Trophoblast cell (in vitro differentiated cells and primary cell): ENCODE measurements at regions not wholly inside any gene's neighbourhood (a gene's known extent, or its start where the extent isn't known, plus 50 kb on each side); places are given as distances from the start of the nearest gene placed in this dataset.

ENCODE experiments used
- DNase-seq, 2 donors: peaks; one replicate each; pipeline ENCODE4 v3.0.0-alpha.2; 2016
- H2AFZ ChIP-seq: 2 replicates; pipeline ENCODE4 v1.6.1; 2013; ENCODE audit warnings: low read length, moderate library complexity, mild to moderate bottlenecking; ENCODE audit not compliant: insufficient read depth, poor library complexity
- H2AK5ac ChIP-seq: 2 replicates; pipeline ENCODE4 v1.6.1; 2013; ENCODE audit warnings: mild to moderate bottlenecking, low read length
- H2BK120ac ChIP-seq: 2 replicates; pipeline ENCODE4 v1.6.1; 2013; ENCODE audit warnings: low read length, mild to moderate bottlenecking, moderate library complexity; ENCODE audit not compliant: insufficient read depth, poor library complexity
- H2BK12ac ChIP-seq: 2 replicates; pipeline ENCODE4 v1.6.1; 2013; ENCODE audit warnings: mild to moderate bottlenecking, low read length, moderate library complexity
- H2BK5ac ChIP-seq: 2 replicates; pipeline ENCODE4 v1.6.1; 2013; ENCODE audit warnings: low read length, low read depth, moderate library complexity, mild to moderate bottlenecking; ENCODE audit not compliant: poor library complexity
- H3K14ac ChIP-seq: 2 replicates; pipeline ENCODE4 v1.6.1; 2013; ENCODE audit warnings: mild to moderate bottlenecking, low read length
- H3K18ac ChIP-seq: 2 replicates; pipeline ENCODE4 v1.6.1; 2013; ENCODE audit warnings: mild to moderate bottlenecking, low read length
- H3K23ac ChIP-seq: 2 replicates; pipeline ENCODE4 v1.6.1; 2013; ENCODE audit warnings: low read length
- H3K27ac ChIP-seq: 2 replicates; pipeline ENCODE4 v1.5.1; 2013; ENCODE audit warnings: low read depth, mild to moderate bottlenecking, inconsistent platforms, low read length, moderate library complexity
- H3K27me3 ChIP-seq: 2 replicates; pipeline ENCODE4 v1.6.1; 2013; ENCODE audit warnings: inconsistent platforms, mild to moderate bottlenecking, low read length, moderate library complexity; ENCODE audit not compliant: insufficient read depth
- H3K36me3 ChIP-seq, 2 experiments: 1 replicate in 1 of 2; 2 replicates in 1 of 2; pipeline ENCODE4 v1.6.1; 2013; ENCODE audit warnings: low read length in 2 of 2, mild to moderate bottlenecking in 2 of 2, moderate library complexity in 1 of 2; ENCODE audit not compliant: insufficient read depth in 2 of 2, control insufficient read depth in 1 of 2
- H3K4ac ChIP-seq: 2 replicates; pipeline ENCODE4 v1.6.1; 2013; ENCODE audit warnings: low read depth, mild to moderate bottlenecking, low read length, moderate library complexity
- H3K4me1 ChIP-seq, 2 experiments: 1 replicate in 1 of 2; 2 replicates in 1 of 2; pipeline ENCODE4 v1.6.1; 2013; ENCODE audit warnings: low read length in 2 of 2, mild to moderate bottlenecking in 2 of 2, moderate library complexity in 1 of 2; ENCODE audit not compliant: insufficient read depth in 2 of 2, control insufficient read depth in 1 of 2
- H3K4me2 ChIP-seq: 2 replicates; pipeline ENCODE4 v1.6.1; 2013; ENCODE audit warnings: inconsistent platforms, mild to moderate bottlenecking, low read length, moderate library complexity
- H3K4me3 ChIP-seq: 2 replicates; pipeline ENCODE4 v1.5.1; 2013; ENCODE audit warnings: mild to moderate bottlenecking, low read depth, low read length, inconsistent platforms
- H3K79me1 ChIP-seq: one replicate; pipeline ENCODE4 v1.6.1; 2013; ENCODE audit warnings: low read length
- H3K79me2 ChIP-seq: 2 replicates; pipeline ENCODE4 v1.6.1; 2013; ENCODE audit warnings: low read length, mild to moderate bottlenecking; ENCODE audit not compliant: control insufficient read depth, insufficient read depth, poor library complexity
- H3K9ac ChIP-seq: 2 replicates; pipeline ENCODE4 v1.6.1; 2013; ENCODE audit warnings: mild to moderate bottlenecking, low read length
- H3K9me3 ChIP-seq: 2 replicates; pipeline ENCODE4 v1.6.1; 2013; ENCODE audit warnings: low read depth, mild to moderate bottlenecking, control low read depth, inconsistent platforms, low read length; ENCODE audit not compliant: insufficient read depth
- H4K12ac ChIP-seq: 2 replicates; pipeline ENCODE4 v1.6.1; 2013; ENCODE audit warnings: low read depth, mild to moderate bottlenecking, low read length, moderate library complexity
- H4K8ac ChIP-seq: 2 replicates; pipeline ENCODE4 v1.6.1; 2013; ENCODE audit warnings: low read depth, mild to moderate bottlenecking, low read length, moderate library complexity
- H4K91ac ChIP-seq: one replicate; pipeline ENCODE4 v1.6.1; 2013; ENCODE audit warnings: low read depth, mild to moderate bottlenecking, low read length, moderate library complexity
- WGBS: extraction: QIAGEN DNeasy Blood & Tissue Kit; methylation state at CpG from one replicate; pipeline ENCODE4 v1.1.7; 2013; ENCODE audit warnings: missing lambda C conversion rate; ENCODE audit not compliant: insufficient read length, insufficient coverage; ENCODE audit errors: extremely low coverage; 5-methylcytosine and 5-hydroxymethylcytosine counted together

DNA sequence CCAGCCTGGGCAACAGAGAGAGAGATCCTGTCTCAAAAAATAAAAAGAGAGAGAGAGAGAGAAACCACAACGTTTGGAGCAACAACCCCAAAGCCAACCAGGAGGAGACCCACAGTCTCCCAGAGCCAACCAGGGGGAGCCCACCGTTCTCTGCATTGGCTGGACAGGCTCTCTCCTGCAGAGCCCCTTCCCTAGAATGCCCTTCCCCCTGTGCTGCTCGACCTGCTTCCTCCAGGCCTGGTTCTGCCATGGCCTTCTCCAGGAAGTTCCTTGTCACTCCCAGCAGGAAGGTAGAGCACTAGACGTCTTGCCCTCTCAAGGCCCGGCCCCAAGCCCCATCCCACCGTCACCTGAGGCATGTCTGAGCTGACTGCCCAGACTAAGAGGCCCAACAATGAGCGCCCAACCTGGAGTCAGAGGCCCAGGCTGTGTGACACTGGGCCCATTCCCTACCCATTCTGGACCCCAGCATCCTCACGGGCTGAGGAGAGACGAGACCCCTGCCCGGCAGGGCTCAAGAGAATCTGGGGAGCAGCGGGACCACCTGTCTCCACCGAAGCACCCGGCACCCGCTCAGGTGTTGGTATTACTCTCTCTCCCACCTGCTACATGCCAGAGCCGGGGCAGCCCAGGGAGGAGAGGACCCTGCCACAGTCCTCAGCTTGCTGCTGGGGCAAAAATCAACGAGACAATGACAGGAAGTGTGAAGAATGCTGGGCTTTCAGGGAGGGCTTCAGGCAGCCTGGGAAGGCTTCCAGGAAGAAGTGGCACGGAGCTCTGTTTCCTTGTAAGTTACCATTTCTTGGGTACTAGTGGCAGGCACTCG lies 61.2 kb downstream of the DIO3 start:
- no peak overlapping the region for H3K4ac ChIP-seq
- H3K4me3 ChIP-seq: no peak overlapping the region
- H3K14ac ChIP-seq: no peak overlapping the region
- no peaks in the 10 kb centered on the region for H3K36me3 ChIP-seq
- no peak overlapping the region for H3K4me2 ChIP-seq
- peaks cover 2% of the 10 kb centered on the region for H3K9me3 ChIP-seq
- H3K27me3 ChIP-seq: no peaks in the 10 kb centered on the region
- H4K91ac ChIP-seq: no peak overlapping the region
- H2BK5ac ChIP-seq: no peak overlapping the region
- H2AK5ac ChIP-seq: peak overlapping the region; percentile 7
- no peak overlapping the region for H4K8ac ChIP-seq
- H2BK12ac ChIP-seq: no peak overlapping the region
- H4K12ac ChIP-seq: no peak overlapping the region
- no peak overlapping the region for H3K9ac ChIP-seq
- DNase-seq: no peak
- H3K4me1 ChIP-seq: peaks cover 17 to 19% of the 10 kb centered on the region in 2 experiments
- no CpG with 5 or more reads among the region's 18 CpGs for WGBS
- peaks cover 7% of the 10 kb centered on the region for H3K79me1 ChIP-seq
- H3K18ac ChIP-seq: no peak overlapping the region
- H3K79me2 ChIP-seq: peaks cover 2% of the 10 kb centered on the region
- H3K27ac ChIP-seq: no peak overlapping the region
- H3K23ac ChIP-seq: no peak overlapping the region
- H2AFZ ChIP-seq: no peak overlapping the region
- no peak overlapping the region for H2BK120ac ChIP-seq

DNA sequence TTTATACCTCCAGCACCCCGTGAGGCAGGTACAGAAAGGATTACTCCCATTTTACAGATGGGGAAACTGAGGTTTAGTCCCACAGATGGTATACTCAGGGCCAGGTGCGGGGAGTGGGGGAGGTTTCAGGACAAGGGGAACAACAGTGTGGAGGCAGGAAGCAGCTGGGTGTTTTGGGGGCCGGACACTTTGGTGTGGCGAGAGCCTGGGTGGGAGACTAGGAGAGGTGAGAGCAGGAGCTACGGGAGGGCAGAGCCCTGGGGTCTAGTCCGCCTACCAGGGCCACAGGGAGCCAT lies 61.7 kb downstream of the DIO3 start:
- DNase-seq: no peak
- H3K9ac ChIP-seq: no peak overlapping the region

DNA sequence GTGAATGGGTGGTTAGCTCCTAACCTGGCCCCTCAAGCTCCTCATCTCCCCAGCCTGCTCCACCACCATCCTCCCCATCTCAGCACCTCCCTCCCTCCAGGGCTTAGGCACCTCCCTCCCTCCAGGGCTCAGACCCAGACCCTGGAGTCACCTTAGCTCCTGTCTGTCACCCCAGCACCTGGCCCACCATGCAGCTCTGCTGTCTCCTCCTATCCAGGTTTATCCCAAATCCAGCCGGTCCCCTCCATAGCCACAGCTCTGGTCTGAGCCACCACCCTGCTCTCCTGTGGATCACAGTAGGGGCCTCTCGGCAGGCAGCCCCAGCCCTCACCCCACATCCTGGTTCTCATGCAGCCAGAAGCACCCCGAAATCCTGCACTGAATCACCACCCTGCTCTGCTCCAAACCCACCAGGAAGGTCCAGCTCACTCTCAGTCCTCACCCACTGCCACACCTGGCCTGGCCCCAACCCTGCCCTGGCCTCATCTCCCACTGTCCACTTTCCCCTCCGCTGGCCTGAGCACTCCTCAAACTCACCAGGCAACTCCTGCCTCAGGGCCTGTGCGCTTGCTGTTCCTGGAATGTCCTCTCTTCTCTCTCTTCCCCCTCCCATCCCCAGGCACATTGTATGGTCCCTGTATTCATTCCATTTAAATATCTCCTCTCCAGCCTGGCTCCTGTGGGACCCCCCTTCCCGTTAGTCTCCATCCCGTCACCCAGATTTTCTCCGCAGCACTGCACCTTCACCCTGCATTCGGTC lies 62.6 kb downstream of the DIO3 start:
- Histone ChIP-seq H3K4me1 (peaks cover 19% of the 10 kb centered on the region in 2 experiments), H2BK120ac (no peak overlapping the region), H2BK12ac (peak overlapping the region; percentile 6), H3K27ac (peak overlapping the region; percentile 18), H2AFZ (no peak overlapping the region), H3K4me3 (no peak overlapping the region), H3K79me2 (peaks cover 2% of the 10 kb centered on the region), H4K8ac (no peak overlapping the region), H3K79me1 (peaks cover 7% of the 10 kb centered on the region), H3K36me3 (no peaks in the 10 kb centered on the region), H4K12ac (no peak overlapping the region), H3K4me2 (peak overlapping the region; percentile 15), H4K91ac (peak overlapping the region; percentile 30), H2AK5ac (peak overlapping the region; percentile 15), H3K4ac (no peak overlapping the region), H3K9ac (no peak overlapping the region), H3K23ac (no peak overlapping the region), H3K9me3 (peaks cover 2% of the 10 kb centered on the region), H2BK5ac (no peak overlapping the region), H3K27me3 (no peaks in the 10 kb centered on the region), H3K14ac (peak overlapping the region; percentile 9), H3K18ac (no peak overlapping the region)
- no CpG with 5 or more reads among the region's 9 CpGs for WGBS
- DNase-seq: no peak

More for the DNA sequence above, 61.7 kb downstream of the DIO3 start:
- Histone ChIP-seq H2BK5ac (no peak overlapping the region), H2BK120ac (no peak overlapping the region), H3K27me3 (no peaks in the 10 kb centered on the region), H2AK5ac (peak overlapping the region; percentile 24), H3K4ac (no peak overlapping the region), H3K18ac (no peak overlapping the region), H3K4me3 (no peak overlapping the region), H4K91ac (peak overlapping the region; percentile 33), H3K36me3 (no peaks in the 10 kb centered on the region), H2AFZ (no peak overlapping the region), H2BK12ac (no peak overlapping the region), H3K14ac (no peak overlapping the region), H3K79me1 (peaks cover 7% of the 10 kb centered on the region), H3K79me2 (peaks cover 2% of the 10 kb centered on the region), H3K4me2 (no peak overlapping the region), H3K9me3 (peaks cover 2% of the 10 kb centered on the region), H3K23ac (no peak overlapping the region), H4K8ac (no peak overlapping the region), H3K27ac (no peak overlapping the region), H3K4me1 (peaks cover 17 to 19% of the 10 kb centered on the region in 2 experiments), H4K12ac (no peak overlapping the region)
- no CpG with 5 or more reads among the region's 6 CpGs for WGBS

DNA sequence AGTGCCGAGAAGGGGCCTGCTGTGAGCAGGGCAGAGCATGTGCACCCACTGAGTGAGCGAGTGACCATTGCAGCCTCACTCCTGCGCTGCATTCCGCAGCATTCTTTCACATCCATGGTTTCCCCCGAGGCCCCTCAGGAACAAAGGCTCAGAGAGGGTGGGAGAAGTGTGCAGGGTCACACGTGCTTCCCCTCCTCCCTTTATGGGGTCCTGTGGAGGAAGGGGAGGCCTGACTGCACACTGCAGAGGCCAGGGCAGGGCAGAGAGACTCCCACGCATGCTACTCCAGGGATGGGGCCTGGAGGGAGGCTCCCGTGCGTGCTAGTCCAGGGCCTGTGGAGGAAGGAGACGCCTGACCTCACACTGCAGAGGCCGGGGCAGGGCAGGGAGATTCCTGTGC lies 63.2 kb downstream of the DIO3 start:
- Histone ChIP-seq H4K12ac (no peak overlapping the region), H3K27me3 (peaks cover 2% of the 10 kb centered on the region), H2BK5ac (no peak overlapping the region), H2AK5ac (no peak overlapping the region), H3K79me2 (peaks cover 2% of the 10 kb centered on the region), H3K18ac (no peak overlapping the region), H3K4me3 (no peak overlapping the region), H3K4me1 (peaks cover 19% of the 10 kb centered on the region in 2 experiments), H3K79me1 (peaks cover 7% of the 10 kb centered on the region), H2BK120ac (no peak overlapping the region), H2BK12ac (peak overlapping the region; percentile 7), H3K4ac (no peak overlapping the region), H4K91ac (no peak overlapping the region), H3K36me3 (no peaks in the 10 kb centered on the region), H4K8ac (no peak overlapping the region), H3K9ac (no peak overlapping the region), H2AFZ (no peak overlapping the region), H3K4me2 (peak overlapping the region; percentile 15), H3K27ac (peak overlapping the region; percentile 18), H3K9me3 (peaks cover 3% of the 10 kb centered on the region), H3K14ac (no peak overlapping the region), H3K23ac (no peak overlapping the region)
- no peak for DNase-seq
- no CpG with 5 or more reads among the region's 11 CpGs for WGBS
